ENCODE measurements at regions not wholly inside any gene's neighbourhood (a gene's known extent, or its start where the extent isn't known, plus 50 kb on each side); places are given as distances from the start of the nearest gene placed in this dataset.

- TF ChIP-seq CTCF (IDR thresholded peaks at IDR 0.05; ENCODE audit: low read depth, low read length) = no peak
- no peak for TF ChIP-seq EZH2phosphoT487 (IDR thresholded peaks at IDR 0.05; ENCODE audit: low read depth)
Measured at GRCh38 chr14:56460469-56460868, 119.1 kb upstream of the TMEM260 start.

All from OCI-LY3 (cell line).